ENCODE measurements at regions not wholly inside any gene's neighbourhood (a gene's known extent, or its start where the extent isn't known, plus 50 kb on each side); places are given as distances from the start of the nearest gene placed in this dataset.

DNA sequence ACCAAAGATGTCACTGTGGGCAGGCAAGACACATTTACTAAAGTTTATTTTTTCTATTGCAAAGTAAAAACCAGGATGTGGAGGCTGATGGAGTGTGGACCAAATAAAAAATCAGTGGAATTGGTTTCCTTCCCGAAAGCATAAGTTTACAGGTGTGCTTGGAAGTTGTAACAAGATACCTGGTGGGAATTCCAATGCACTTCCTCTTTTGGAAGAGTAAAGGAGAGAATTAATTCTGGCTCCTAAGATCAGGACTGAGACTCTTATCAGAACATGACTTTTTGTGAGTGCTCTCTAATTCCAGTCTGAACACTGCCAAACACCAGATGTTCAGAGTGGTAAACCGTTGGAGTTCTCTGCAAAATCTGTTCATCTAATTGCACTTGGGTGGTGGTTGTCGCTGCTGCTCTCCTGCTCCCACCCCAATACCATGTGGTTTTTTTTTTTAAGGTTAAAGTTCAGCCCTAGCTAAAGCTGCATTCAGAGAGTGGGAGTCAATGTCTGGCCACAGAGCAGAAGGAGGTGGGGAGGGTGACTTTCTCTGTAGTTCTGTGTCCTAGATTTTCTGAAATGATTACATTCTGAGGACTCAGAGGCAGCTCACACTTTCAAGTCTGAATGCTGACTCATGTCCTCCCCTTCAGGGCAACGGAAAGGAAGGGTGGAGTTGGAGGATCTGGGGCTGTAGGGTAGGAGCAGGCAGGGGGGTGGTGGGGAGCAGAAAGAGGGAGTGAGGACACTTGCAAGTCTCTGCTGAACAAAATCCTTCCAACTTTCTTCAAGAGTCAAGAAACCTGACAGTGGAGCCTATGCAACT is 275.8 kb upstream of the PRDM1 start:
- TF ChIP-seq RARB (CRISPR knock-in tag; IDR thresholded peaks at IDR 0.05) (no peak), TCF4 (CRISPR knock-in tag; IDR thresholded peaks at IDR 0.05; ENCODE audit: borderline replicate concordance) (no peak), ZNF8 (CRISPR knock-in tag; IDR thresholded peaks at IDR 0.05) (no peak)

Measured in SK-N-SH treated with all-trans-retinoic acid at 6 μM for 48 hours (cell line).